Activated CD4-positive, alpha-beta memory T cell treated with anti-CD3 and anti-CD28 coated beads, Interleukin-2, amount 10 ng/mL, durations not matched to agents 7 days and 5 days (primary cell): ENCODE measurements at regions not wholly inside any gene's neighbourhood (a gene's known extent, or its start where the extent isn't known, plus 50 kb on each side); places are given as distances from the start of the nearest gene placed in this dataset.
"Not testable (repeated sequence)": the region's sequence is repeated elsewhere in the genome, so short reads cannot be mapped to it uniquely, and the experiment has no call there.

Experiments used
- CTCF ChIA-PET: fragments of 350-600 bp; sonication (Branson Sonifier 250); formaldehyde crosslinking; loops from one replicate; lab custom pipeline; 2021; ENCODE audit warnings: antibody characterized with exemption, inconsistent platforms; lab: Charles Lee
- POLR2A ChIA-PET: fragments of 350-600 bp; sonication (Branson Sonifier 250); formaldehyde crosslinking; loops from one replicate; lab custom pipeline; 2021; ENCODE audit warnings: antibody characterized with exemption; lab: Charles Lee
- DNase-seq: peaks from one replicate; pipeline ENCODE4 v3.0.0-alpha.2; 2020
- H3K27ac Mint-ChIP-seq: one replicate; pipeline ENCODE4 v1.8.0; 2021; ENCODE audit warnings: mild to moderate bottlenecking, mixed read lengths
- H3K27me3 Mint-ChIP-seq: one replicate; pipeline ENCODE4 v1.8.0; 2021; ENCODE audit warnings: mixed read lengths
- H3K36me3 Mint-ChIP-seq: one replicate; pipeline ENCODE4 v1.8.0; 2021; ENCODE audit warnings: low read depth, mixed read lengths
- H3K4me1 Mint-ChIP-seq: one replicate; pipeline ENCODE4 v1.8.0; 2021; ENCODE audit warnings: mixed read lengths
- H3K4me3 Mint-ChIP-seq: one replicate; pipeline ENCODE4 v1.8.0; 2021; ENCODE audit warnings: mild to moderate bottlenecking, mixed read lengths
- H3K9me3 Mint-ChIP-seq: one replicate; pipeline ENCODE4 v1.8.0; 2021; ENCODE audit warnings: mixed read lengths

DNA sequence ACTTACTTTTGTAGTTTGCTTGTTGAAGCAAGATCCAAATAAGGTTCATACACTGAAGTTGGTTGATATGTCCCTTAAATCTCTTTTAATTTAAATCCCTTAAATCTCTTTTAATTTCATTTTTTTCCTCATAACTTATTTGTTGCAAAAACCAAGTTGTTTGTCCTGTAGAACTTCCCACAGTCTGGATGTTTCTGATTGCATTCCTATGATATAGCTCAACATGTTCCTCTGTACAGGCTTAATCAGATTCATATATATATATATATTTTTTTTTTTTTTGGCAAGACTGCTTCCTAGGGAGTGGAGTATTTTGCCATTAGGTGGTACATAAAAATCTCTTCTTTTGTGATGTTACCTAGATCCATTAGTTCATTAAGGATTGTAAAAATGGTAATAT, 174.9 kb upstream of the MKLN1 start:
- no peak overlapping the region for H3K27ac Mint-ChIP-seq
- peaks cover 8% of the 10 kb centered on the region for H3K27me3 Mint-ChIP-seq
- H3K4me1 Mint-ChIP-seq: no peaks in the 10 kb centered on the region
- H3K4me3 Mint-ChIP-seq: no peak overlapping the region
- H3K36me3 Mint-ChIP-seq: peaks cover 4% of the 10 kb centered on the region
- no peaks in the 10 kb centered on the region for H3K9me3 Mint-ChIP-seq
- CTCF ChIA-PET: interaction anchor here (0.5 to 0.6 kb wide), 2 partner anchors 85 to 95 kb away, joined by 3 read pairs; no protein-coding TSS in a partner anchor
- POLR2A ChIA-PET: no interaction called here
- DNase-seq: no peak

DNA sequence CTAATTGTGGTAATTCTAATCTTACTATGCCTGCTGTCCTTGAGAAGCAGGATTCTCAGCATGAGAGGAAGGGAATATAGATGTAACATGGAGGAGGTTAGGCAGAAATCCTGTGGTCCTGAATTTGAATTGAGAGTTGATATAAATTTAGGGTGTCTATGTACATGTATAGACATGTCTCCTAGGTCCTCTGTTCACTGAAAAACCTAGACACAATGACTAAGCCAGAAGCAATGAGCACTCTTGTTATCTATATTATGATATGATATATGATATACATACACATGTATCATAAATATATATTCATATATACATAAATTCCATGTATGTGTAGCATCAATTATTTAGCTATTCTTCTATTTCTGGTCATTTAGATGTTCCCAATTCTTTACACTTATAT, 173.3 kb upstream of the MKLN1 start:
- no peak overlapping the region for H3K27ac Mint-ChIP-seq
- H3K9me3 Mint-ChIP-seq: no peaks in the 10 kb centered on the region
- no peak for DNase-seq
- H3K4me1 Mint-ChIP-seq: no peaks in the 10 kb centered on the region
- H3K36me3 Mint-ChIP-seq: no peaks in the 10 kb centered on the region
- no peak overlapping the region for H3K4me3 Mint-ChIP-seq
- ChIA-PET CTCF (no interaction called here), POLR2A (no interaction called here)
- peaks cover 11% of the 10 kb centered on the region for H3K27me3 Mint-ChIP-seq

DNA sequence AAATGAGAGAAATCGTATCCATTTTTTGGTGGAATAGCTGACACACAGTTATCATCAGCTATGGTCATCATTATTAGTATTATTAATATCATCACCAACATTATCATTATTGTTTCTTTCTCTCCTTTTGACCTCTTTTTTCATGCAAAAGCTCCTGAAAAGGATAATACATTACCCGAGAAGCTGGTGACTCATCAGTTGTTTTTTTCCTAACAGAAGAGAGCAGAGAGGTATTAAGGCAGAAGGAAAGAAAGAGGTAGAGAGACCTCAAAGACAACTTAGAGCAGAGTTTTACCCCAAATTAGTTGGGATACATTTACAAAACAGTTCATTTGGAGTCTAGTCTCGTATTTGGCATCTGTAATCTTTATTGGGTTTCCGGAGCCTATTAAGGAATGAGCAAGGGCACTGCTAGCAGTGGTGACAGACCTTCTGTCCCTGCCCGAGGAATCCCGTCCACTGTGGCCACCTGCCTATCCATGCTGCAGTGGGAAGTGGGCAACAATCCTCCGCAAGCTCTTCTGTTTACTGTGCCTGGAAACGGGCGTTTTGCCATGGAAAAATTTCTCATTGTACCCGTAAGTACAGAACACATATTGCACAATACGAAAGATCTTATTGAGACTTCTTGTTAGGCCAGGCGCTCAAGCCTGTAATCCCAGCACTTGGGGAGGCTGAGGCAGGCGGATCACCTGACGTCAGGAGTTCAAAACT, 170.0 kb upstream of the MKLN1 start:
- no peaks in the 10 kb centered on the region for H3K36me3 Mint-ChIP-seq
- no peaks in the 10 kb centered on the region for H3K4me1 Mint-ChIP-seq
- CTCF ChIA-PET: no interaction called here
- H3K27me3 Mint-ChIP-seq: peaks cover 4% of the 10 kb centered on the region
- H3K9me3 Mint-ChIP-seq: no peaks in the 10 kb centered on the region
- H3K4me3 Mint-ChIP-seq: no peak overlapping the region
- no peak for DNase-seq
- no peak overlapping the region for H3K27ac Mint-ChIP-seq
- POLR2A ChIA-PET: no interaction called here

DNA sequence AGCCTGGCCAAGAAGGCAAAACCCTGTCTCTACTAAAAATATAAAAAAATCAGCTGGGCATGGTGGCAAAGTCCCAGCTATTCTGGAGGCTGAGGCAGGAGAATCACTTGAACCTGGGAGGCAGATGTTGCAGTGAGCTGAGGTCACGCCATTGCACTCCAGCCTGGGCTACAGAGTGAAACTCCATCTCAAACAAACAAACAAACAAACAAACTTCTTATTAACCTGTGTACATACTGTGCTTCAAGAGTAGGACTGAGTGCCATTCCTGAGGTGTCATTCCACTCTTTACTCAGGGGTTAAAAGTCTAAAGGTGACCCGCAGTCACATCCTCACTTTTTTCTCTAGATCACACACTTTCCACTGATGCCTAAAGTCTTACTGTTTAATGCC, 169.4 kb upstream of the MKLN1 start:
- H3K36me3 Mint-ChIP-seq, CTCF ChIA-PET, H3K9me3 Mint-ChIP-seq, DNase-seq, H3K4me3 Mint-ChIP-seq, H3K27me3 Mint-ChIP-seq, H3K4me1 Mint-ChIP-seq, POLR2A ChIA-PET, H3K27ac Mint-ChIP-seq: not testable (repeated sequence)

DNA sequence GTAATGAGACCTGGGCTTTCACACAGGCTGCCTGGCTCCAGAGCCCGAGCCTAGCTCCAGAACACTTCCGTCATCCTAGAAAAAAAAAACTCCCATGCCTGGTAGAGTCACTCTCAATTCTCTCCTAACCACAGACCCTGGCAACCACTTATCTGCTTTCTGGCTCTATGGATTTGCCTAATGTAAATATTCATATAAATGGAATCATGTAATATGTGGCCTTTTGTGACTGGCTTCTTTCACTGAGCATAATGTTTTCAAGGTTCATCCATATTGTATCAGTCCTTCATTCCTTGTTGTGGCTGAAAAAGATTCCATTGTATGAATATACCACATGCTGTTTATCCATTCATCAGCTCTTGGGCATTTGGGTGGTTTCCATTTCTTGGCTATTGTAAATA, 167.7 kb upstream of the MKLN1 start:
- no peak overlapping the region for H3K27ac Mint-ChIP-seq
- H3K9me3 Mint-ChIP-seq: no peaks in the 10 kb centered on the region
- ChIA-PET POLR2A (no interaction called here), CTCF (no interaction called here)
- DNase-seq: no peak
- H3K4me3 Mint-ChIP-seq: no peak overlapping the region
- no peaks in the 10 kb centered on the region for H3K36me3 Mint-ChIP-seq
- H3K27me3 Mint-ChIP-seq: peaks cover 4% of the 10 kb centered on the region
- H3K4me1 Mint-ChIP-seq: no peaks in the 10 kb centered on the region

DNA sequence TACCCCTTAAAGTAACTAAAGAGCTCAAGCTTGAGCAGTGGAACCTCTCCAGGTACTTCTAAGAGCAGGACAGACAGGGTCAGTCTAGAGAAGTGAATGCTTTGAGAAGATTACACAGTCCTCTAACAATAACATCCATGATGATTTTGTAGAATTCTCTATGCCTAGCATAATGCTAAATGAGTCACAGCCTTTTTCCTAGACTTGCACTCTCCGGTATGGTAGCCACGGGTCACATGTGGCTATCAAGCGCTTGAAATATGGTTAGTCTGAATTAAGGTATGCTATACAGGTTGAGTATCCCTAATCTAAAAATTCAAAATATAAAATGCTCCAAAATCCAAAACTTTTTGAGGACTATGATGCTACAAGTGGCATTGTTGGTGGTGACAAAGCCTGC, 166.6 kb upstream of the MKLN1 start:
- H3K27ac Mint-ChIP-seq: no peak overlapping the region
- H3K9me3 Mint-ChIP-seq: no peaks in the 10 kb centered on the region
- ChIA-PET POLR2A (interaction anchor here (0.5 kb wide), 1 partner anchor 103 kb away, joined by 3 read pairs; no protein-coding TSS in a partner anchor), CTCF (no interaction called here)
- H3K4me3 Mint-ChIP-seq: no peak overlapping the region
- peaks cover 4% of the 10 kb centered on the region for H3K27me3 Mint-ChIP-seq
- H3K4me1 Mint-ChIP-seq: no peaks in the 10 kb centered on the region
- no peak for DNase-seq
- no peaks in the 10 kb centered on the region for H3K36me3 Mint-ChIP-seq

DNA sequence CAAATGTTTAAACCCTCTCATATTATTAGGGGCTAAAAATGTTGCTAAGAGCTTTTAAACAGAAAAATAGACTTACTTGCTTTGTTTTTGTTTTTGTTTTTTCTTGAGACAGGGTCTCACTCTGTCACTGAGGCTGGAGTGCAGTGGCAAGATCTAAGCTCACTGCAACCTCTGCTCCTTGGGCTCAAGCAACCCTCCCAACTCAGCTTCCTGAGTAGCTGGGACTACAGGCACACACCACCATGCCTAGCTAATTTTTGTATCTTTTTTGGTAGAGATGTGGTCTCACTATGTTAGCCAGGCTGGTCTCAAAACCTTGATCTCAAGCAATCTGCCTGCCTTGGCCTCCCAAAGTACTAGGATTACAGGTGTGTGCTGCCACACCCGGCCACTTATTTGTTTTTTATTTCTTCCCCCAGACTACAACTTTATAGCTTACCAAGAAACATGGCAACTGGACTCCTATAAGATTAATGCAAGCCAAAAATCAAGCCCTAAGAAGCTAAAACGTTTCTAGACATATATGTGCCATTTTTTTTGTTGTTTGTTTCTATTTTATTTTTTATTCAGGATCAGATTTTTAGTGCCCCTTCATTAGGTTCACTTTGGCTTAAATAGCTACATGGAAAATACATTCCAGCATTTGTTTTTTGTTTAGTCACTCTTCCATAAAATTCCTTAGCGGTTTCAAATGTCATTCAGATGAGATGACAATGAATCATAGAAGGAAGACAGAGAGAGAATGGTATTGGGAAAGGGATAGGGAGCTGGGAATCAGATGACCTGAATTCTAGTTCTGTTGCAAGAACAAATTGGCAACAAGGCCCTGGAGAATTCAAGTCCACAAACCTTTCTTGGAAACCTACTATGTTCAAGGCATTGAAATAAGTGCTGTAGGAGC, 163.4 kb upstream of the MKLN1 start:
- Mint-ChIP-seq H3K4me1 (no peaks in the 10 kb centered on the region), H3K27ac (no peak overlapping the region), H3K27me3 (peaks cover under 1% of the 10 kb centered on the region), H3K4me3 (no peak overlapping the region), H3K36me3 (no peaks in the 10 kb centered on the region), H3K9me3 (no peaks in the 10 kb centered on the region)
- no peak for DNase-seq
- CTCF ChIA-PET: interaction anchor here (0.7 kb wide), 1 partner anchor 491 kb away, joined by 3 read pairs; no protein-coding TSS in a partner anchor
- POLR2A ChIA-PET: interaction anchor here (0.7 to 1.9 kb wide), 3 partner anchors 20 to 55 kb away, joined by 3 to 8 read pairs (median 4); no protein-coding TSS in a partner anchor

DNA sequence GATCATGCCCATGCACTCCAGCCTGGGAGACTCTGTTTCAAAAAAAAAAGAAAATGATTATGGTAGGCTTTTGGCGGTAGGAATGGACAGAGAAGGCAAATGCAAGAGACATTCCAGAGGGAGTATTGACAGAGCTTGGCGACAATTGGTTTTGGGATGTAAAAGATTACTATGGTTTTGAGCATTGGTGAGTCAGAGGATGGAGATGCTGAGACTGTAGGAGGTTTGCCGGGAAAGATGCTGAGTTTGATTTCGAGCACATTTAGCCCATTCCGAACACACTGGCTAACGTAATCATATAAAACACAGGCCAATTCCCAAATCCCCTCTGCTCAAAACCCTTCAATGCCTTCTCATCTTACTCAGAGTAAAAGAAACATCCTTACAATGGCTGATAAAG, 161.6 kb upstream of the MKLN1 start:
- H3K4me1 Mint-ChIP-seq: no peaks in the 10 kb centered on the region
- H3K4me3 Mint-ChIP-seq: no peak overlapping the region
- POLR2A ChIA-PET: no interaction called here
- H3K9me3 Mint-ChIP-seq: no peaks in the 10 kb centered on the region
- DNase-seq: no peak
- peaks cover 7% of the 10 kb centered on the region for H3K27me3 Mint-ChIP-seq
- no peaks in the 10 kb centered on the region for H3K36me3 Mint-ChIP-seq
- CTCF ChIA-PET: no interaction called here
- H3K27ac Mint-ChIP-seq: no peak overlapping the region

DNA sequence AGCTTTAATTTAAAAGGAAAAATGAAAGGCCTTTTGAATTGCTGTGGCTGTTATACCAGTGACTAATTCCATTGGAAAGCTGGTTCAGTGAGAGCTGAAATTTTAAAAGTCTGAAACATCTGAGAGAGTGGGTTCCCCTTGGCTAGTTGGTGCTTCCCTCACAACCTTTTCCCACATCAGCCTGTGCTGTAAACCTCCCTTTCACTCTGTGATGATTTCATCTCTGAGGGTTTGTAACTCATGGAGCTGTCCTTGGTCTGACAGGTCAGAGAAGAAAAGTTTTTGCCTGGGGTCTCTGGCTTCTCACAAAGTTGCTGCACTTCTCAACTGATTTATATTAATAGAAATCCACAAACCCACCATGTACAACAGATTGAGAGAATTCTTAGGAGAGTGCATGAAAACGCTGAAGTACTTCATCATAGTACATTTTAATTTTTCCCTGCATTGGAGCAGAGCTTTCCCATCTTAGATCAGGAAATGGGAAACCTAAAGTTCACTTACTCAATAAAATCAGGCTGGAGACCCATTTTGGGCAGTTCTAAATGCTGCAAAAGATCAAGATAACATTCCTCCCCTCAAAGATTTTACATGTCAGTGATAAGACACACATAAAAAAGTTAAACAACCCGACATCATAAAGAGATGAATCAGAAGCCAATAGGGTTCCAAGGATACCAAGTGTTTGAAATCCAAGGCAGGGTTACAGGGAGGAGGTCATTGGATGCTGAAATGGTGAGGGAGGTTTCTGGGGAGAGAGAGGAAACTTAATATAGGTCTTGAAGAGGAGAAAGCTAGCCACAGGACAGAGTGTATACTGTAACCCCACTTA, 157.0 kb upstream of the MKLN1 start:
- Mint-ChIP-seq H3K36me3 (no peaks in the 10 kb centered on the region), H3K4me1 (no peaks in the 10 kb centered on the region), H3K27me3 (peaks cover 9% of the 10 kb centered on the region), H3K9me3 (no peaks in the 10 kb centered on the region), H3K4me3 (no peak overlapping the region), H3K27ac (no peak overlapping the region)
- ChIA-PET CTCF (no interaction called here), POLR2A (interaction anchor here (0.9 kb wide), 1 partner anchor 63 kb away, joined by 3 read pairs; no protein-coding TSS in a partner anchor)
- DNase-seq: no peak

DNA sequence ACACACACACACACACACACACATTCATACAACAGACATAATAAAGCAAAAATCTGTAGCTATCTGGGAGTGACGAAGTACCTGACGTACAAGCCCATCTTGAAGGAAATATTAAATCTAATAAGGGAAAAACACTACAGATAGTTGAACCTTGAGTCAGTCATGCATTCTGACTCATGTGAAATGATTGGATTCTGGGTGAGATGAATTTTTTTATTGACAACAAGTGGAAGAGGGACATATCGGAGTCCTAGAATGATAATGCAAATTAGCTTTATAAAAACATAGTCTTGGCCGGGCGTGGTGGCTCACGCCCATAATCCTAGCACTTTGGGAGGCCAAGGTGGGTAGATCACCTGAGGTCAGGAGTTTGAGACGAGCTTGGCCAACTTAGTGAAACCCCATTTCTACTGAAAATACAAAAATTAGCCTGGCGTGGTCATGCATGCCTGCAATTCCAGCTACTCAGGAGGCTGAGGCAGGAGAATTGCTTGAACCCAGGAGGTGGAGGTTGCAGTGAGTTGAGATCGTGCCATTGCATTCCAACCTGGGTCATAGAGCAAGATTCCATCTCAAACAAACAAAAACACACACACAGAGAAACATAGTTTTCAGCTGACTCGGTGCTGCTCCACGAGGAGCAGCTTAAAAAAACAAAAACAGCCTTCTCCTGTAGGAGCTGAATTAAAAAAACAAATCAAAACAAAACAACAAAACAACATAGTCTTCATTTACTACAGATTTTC, 154.4 kb upstream of the MKLN1 start:
- Mint-ChIP-seq H3K4me1 (no peaks in the 10 kb centered on the region), H3K4me3 (no peak overlapping the region), H3K9me3 (no peaks in the 10 kb centered on the region), H3K27ac (no peak overlapping the region), H3K27me3 (peaks cover 9% of the 10 kb centered on the region), H3K36me3 (no peaks in the 10 kb centered on the region)
- POLR2A ChIA-PET: interaction anchor here (0.6 kb wide), 1 partner anchor 262 kb away, joined by 3 read pairs; no protein-coding TSS in a partner anchor
- CTCF ChIA-PET: interaction anchor here (0.7 kb wide), 1 partner anchor 58 kb away, joined by 4 read pairs; no protein-coding TSS in a partner anchor
- no peak for DNase-seq

DNA sequence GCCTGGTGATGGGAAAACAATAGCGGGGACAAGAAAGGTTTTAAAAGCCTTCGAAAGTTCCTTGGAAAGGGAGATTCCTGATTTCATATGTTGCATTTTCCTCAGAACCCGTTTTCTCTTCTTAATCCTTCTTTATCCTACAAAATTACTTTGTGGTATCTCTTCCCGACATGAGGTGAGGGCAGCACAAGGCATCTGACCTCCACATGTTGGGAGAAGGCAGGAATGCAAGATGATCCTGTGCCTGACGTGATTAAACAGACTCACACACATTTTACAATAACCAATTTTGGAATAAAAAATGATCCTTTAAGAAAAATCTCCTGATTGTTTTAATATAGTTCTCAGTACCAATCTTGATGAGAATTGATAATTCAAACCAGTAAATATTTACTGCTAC, 153.3 kb upstream of the MKLN1 start:
- Mint-ChIP-seq H3K27me3 (peaks cover 9% of the 10 kb centered on the region), H3K4me3 (no peak overlapping the region), H3K9me3 (no peaks in the 10 kb centered on the region), H3K27ac (no peak overlapping the region), H3K36me3 (no peaks in the 10 kb centered on the region), H3K4me1 (no peaks in the 10 kb centered on the region)
- POLR2A ChIA-PET: no interaction called here
- no peak for DNase-seq
- CTCF ChIA-PET: no interaction called here

DNA sequence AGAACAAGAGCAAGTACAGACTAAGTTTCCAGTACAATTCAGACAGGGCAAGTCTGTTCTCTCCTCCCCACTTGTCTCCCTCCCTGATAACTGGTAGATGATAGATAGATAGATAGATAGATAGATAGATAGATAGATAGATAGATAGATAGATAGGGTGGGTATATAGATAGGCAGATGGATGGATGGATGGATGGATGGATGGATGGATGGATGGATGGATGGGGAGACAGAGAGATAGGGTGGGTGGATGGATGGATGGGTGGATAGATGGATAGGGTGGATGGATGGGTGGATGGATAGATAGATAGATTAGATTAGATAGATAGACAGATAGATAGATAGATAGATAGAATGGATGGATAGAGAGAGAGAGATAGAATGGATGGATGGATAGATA, 152.8 kb upstream of the MKLN1 start:
- CTCF ChIA-PET: no interaction called here
- H3K4me1 Mint-ChIP-seq: no peaks in the 10 kb centered on the region
- no peak for DNase-seq
- H3K27ac Mint-ChIP-seq: no peak overlapping the region
- H3K4me3 Mint-ChIP-seq: no peak overlapping the region
- no peaks in the 10 kb centered on the region for H3K9me3 Mint-ChIP-seq
- no peaks in the 10 kb centered on the region for H3K36me3 Mint-ChIP-seq
- POLR2A ChIA-PET: no interaction called here
- peaks cover 9% of the 10 kb centered on the region for H3K27me3 Mint-ChIP-seq
